HEK293 (cell line): ENCODE measurements at regions not wholly inside any gene's neighbourhood (a gene's known extent, or its start where the extent isn't known, plus 50 kb on each side); places are given as distances from the start of the nearest gene placed in this dataset.

Experiments used
- CTCF ChIA-PET: fragments of 350-600 bp; formaldehyde crosslinking; extraction: SDS; loops from one replicate; lab custom pipeline; 2021; ENCODE audit warnings: antibody characterized with exemption; lab: Yijun Ruan, JAX
- POLR2A ChIA-PET: fragments of 300-600 bp; formaldehyde crosslinking; extraction: SDS; loops from one replicate; lab custom pipeline; 2020; ENCODE audit warnings: antibody characterized with exemption, inconsistent platforms; lab: Yijun Ruan, JAX
- H3K27ac ChIP-seq: fragments of 200-500 bp; sonication (Bioruptor generic); 2 replicates; pipeline ENCODE4 v1.5.1; 2014; ENCODE audit warnings: low read depth, low read length, control low read depth, inconsistent platforms; ENCODE audit errors: extremely low read depth
- H3K36me3 ChIP-seq, 2 experiments: fragments of 200-500 bp in 1 of 2; sonication (Bioruptor generic) in 1 of 2; 1 replicate in 1 of 2; 2 replicates in 1 of 2; pipeline ENCODE4 v1.5.1; 2014 to 2017; ENCODE audit warnings: inconsistent platforms in 2 of 2, low read length in 2 of 2; ENCODE audit not compliant: control insufficient read depth in 2 of 2, insufficient read depth in 1 of 2
- H3K4me1 ChIP-seq: fragments of 200-500 bp; sonication (Bioruptor generic); 2 replicates; pipeline ENCODE4 v1.5.1; 2014; ENCODE audit warnings: mild to moderate bottlenecking, low read length, inconsistent platforms; ENCODE audit not compliant: control insufficient read depth, insufficient read depth
- H3K4me3 ChIP-seq: 2 replicates; pipeline ENCODE4 v1.5.1; 2011; ENCODE audit warnings: low read depth, mild to moderate bottlenecking, control low read depth, low read length, moderate library complexity
- H3K9me3 ChIP-seq: fragments of 200-500 bp; sonication (Bioruptor generic); 2 replicates; pipeline ENCODE4 v1.5.1; 2014; ENCODE audit warnings: low read depth, low read length, inconsistent platforms; ENCODE audit not compliant: control insufficient read depth, insufficient read depth
- GFI1B ChIP-seq: fragments of 450-650 bp; formaldehyde crosslinking; IDR thresholded peaks from 2 replicates; pipeline ENCODE4 v1.5.1; 2016; ENCODE audit warnings: missing biosample characterization, missing genetic modification characterization
- MYNN ChIP-seq: fragments of 450-650 bp; formaldehyde crosslinking; IDR thresholded peaks from 2 replicates; pipeline ENCODE4 v1.5.1; 2016; ENCODE audit warnings: missing biosample characterization, missing genetic modification characterization, borderline replicate concordance
- OVOL3 ChIP-seq: fragments of 450-650 bp; formaldehyde crosslinking; IDR thresholded peaks from 2 replicates; pipeline ENCODE4 v1.5.1; 2016; ENCODE audit warnings: missing biosample characterization, missing genetic modification characterization
- TRIM28 ChIP-seq: IDR thresholded peaks from 2 replicates; pipeline ENCODE4 v1.6.1; 2011; ENCODE audit warnings: low read length, control low read depth, borderline replicate concordance
- WT1 ChIP-seq: fragments of 450-650 bp; formaldehyde crosslinking; IDR thresholded peaks from 2 replicates; pipeline ENCODE4 v1.5.1; 2016; ENCODE audit warnings: missing biosample characterization, missing genetic modification characterization
- YY1 ChIP-seq: fragments of 450-650 bp; formaldehyde crosslinking; IDR thresholded peaks from 2 replicates; pipeline ENCODE4 v1.5.1; 2018; ENCODE audit warnings: missing biosample characterization, missing genetic modification characterization
- ZFP3 ChIP-seq: fragments of 450-650 bp; formaldehyde crosslinking; IDR thresholded peaks from 2 replicates; pipeline ENCODE4 v1.5.1; 2016; ENCODE audit warnings: low read depth, missing biosample characterization, missing genetic modification characterization
- ZNF132 ChIP-seq: fragments of 450-650 bp; formaldehyde crosslinking; IDR thresholded peaks from 2 replicates; pipeline ENCODE4 v1.5.1; 2017; ENCODE audit warnings: missing biosample characterization, missing genetic modification characterization, borderline replicate concordance
- ZNF140 ChIP-seq: fragments of 450-650 bp; formaldehyde crosslinking; IDR thresholded peaks from 2 replicates; pipeline ENCODE4 v1.5.1; 2016; ENCODE audit warnings: missing biosample characterization, missing genetic modification characterization
- ZNF155 ChIP-seq: fragments of 450-650 bp; formaldehyde crosslinking; IDR thresholded peaks from 2 replicates; pipeline ENCODE4 v1.5.1; 2016; ENCODE audit warnings: missing biosample characterization, missing genetic modification characterization
- ZNF157 ChIP-seq: fragments of 450-650 bp; formaldehyde crosslinking; IDR thresholded peaks from 2 replicates; pipeline ENCODE4 v1.5.1; 2016; ENCODE audit warnings: missing biosample characterization, missing genetic modification characterization
- ZNF202 ChIP-seq: fragments of 450-650 bp; formaldehyde crosslinking; IDR thresholded peaks from 2 replicates; pipeline ENCODE4 v1.5.1; 2016; ENCODE audit warnings: missing biosample characterization, missing genetic modification characterization, borderline replicate concordance
- ZNF23 ChIP-seq: fragments of 450-650 bp; formaldehyde crosslinking; IDR thresholded peaks from 2 replicates; pipeline ENCODE4 v1.5.1; 2016; ENCODE audit warnings: missing biosample characterization, missing genetic modification characterization, borderline replicate concordance
- ZNF239 ChIP-seq: fragments of 450-650 bp; formaldehyde crosslinking; IDR thresholded peaks from 2 replicates; pipeline ENCODE4 v1.5.1; 2016; ENCODE audit warnings: missing biosample characterization, missing genetic modification characterization
- ZNF404 ChIP-seq: fragments of 450-650 bp; formaldehyde crosslinking; IDR thresholded peaks from 2 replicates; pipeline ENCODE4 v1.5.1; 2017; ENCODE audit warnings: missing biosample characterization, missing genetic modification characterization
- ZNF596 ChIP-seq: fragments of 450-650 bp; IDR thresholded peaks from 2 replicates; pipeline ENCODE4 v1.5.0; 2018; ENCODE audit warnings: missing biosample characterization, mild to moderate bottlenecking, missing genetic modification characterization, moderate library complexity
- ZNF626 ChIP-seq: fragments of 450-650 bp; sonication (Bioruptor Pico); formaldehyde crosslinking; IDR thresholded peaks from 2 replicates; pipeline ENCODE4 v1.5.1; 2018; ENCODE audit warnings: missing biosample characterization, missing genetic modification characterization, inconsistent platforms
- ZNF664 ChIP-seq: fragments of 450-650 bp; formaldehyde crosslinking; IDR thresholded peaks from 2 replicates; pipeline ENCODE4 v1.5.1; 2016; ENCODE audit warnings: missing biosample characterization, missing genetic modification characterization
- TF ChIP-seq, protein P1 (sequence below): fragments of 450-650 bp; formaldehyde crosslinking; IDR thresholded peaks from 2 replicates; pipeline ENCODE4 v1.5.1; 2016; ENCODE audit warnings: missing biosample characterization, missing genetic modification characterization
- TF ChIP-seq, protein P2 (sequence below): fragments of 450-650 bp; formaldehyde crosslinking; IDR thresholded peaks from 2 replicates; pipeline ENCODE4 v1.5.1; 2016; ENCODE audit warnings: missing biosample characterization, missing genetic modification characterization, borderline replicate concordance
- TF ChIP-seq, protein P3 (sequence below): fragments of 450-650 bp; formaldehyde crosslinking; IDR thresholded peaks from 2 replicates; pipeline ENCODE4 v1.5.0; 2017; ENCODE audit warnings: missing biosample characterization, missing genetic modification characterization, borderline replicate concordance
- TF ChIP-seq, protein P4 (sequence below): fragments of 450-650 bp; formaldehyde crosslinking; IDR thresholded peaks from 2 replicates; pipeline ENCODE4 v1.5.1; 2016; ENCODE audit warnings: missing biosample characterization, missing genetic modification characterization
- TF ChIP-seq, protein P5 (sequence below): IDR thresholded peaks from 2 replicates; pipeline ENCODE4 v1.6.1; 2011; ENCODE audit warnings: mild to moderate bottlenecking, low read depth, low read length, borderline replicate concordance
- TF ChIP-seq, protein P6 (sequence below): fragments of 450-650 bp; formaldehyde crosslinking; IDR thresholded peaks from 2 replicates; pipeline ENCODE4 v1.5.1; 2016; ENCODE audit warnings: missing biosample characterization, missing genetic modification characterization
- TF ChIP-seq, protein P7 (sequence below): fragments of 450-650 bp; IDR thresholded peaks from 2 replicates; pipeline ENCODE4 v1.5.1; 2018; ENCODE audit warnings: missing biosample characterization, mild to moderate bottlenecking, missing genetic modification characterization

DNA sequence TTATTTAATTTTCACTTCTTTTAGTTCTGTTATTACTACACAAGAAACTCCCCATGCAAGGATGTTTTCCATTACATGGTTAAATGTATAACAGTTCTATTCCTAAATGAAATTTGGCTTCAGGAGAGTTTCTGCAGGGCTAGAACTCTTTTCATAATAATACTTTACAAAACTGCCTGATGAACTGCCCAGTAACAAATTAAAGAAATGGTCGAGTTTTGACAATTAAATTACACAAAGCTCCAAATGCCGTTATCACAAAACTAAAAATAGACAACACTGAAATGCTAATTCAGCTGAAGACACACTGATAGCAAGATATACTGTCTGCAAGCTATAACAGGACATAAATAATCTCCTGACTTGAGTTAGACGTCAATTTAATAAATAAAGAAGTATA is 435.2 kb upstream of the CCDC54 start:
- no peak overlapping the region for H3K4me3 ChIP-seq
- no peak for TF ChIP-seq ZNF132 (tag by site-specific recombination)
- no peak for TF ChIP-seq ZNF140 (tag by site-specific recombination)
- no peak for TF ChIP-seq ZNF664
- TF ChIP-seq OVOL3, result no peak
- no peak for TF ChIP-seq GFI1B (tag by site-specific recombination)
- TF ChIP-seq WT1 (tag by site-specific recombination), result no peak
- no peak for TF ChIP-seq ZNF157
- TF ChIP-seq MYNN, result no peak
- TF ChIP-seq, protein P1, sequence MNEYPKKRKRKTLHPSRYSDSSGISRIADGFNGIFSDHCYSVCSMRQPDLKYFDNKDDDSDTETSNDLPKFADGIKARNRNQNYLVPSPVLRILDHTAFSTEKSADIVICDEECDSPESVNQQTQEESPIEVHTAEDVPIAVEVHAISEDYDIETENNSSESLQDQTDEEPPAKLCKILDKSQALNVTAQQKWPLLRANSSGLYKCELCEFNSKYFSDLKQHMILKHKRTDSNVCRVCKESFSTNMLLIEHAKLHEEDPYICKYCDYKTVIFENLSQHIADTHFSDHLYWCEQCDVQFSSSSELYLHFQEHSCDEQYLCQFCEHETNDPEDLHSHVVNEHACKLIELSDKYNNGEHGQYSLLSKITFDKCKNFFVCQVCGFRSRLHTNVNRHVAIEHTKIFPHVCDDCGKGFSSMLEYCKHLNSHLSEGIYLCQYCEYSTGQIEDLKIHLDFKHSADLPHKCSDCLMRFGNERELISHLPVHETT (tag by site-specific recombination), result no peak
- no peak for TF ChIP-seq ZNF596 (tag by site-specific recombination)
- TF ChIP-seq, protein P2, sequence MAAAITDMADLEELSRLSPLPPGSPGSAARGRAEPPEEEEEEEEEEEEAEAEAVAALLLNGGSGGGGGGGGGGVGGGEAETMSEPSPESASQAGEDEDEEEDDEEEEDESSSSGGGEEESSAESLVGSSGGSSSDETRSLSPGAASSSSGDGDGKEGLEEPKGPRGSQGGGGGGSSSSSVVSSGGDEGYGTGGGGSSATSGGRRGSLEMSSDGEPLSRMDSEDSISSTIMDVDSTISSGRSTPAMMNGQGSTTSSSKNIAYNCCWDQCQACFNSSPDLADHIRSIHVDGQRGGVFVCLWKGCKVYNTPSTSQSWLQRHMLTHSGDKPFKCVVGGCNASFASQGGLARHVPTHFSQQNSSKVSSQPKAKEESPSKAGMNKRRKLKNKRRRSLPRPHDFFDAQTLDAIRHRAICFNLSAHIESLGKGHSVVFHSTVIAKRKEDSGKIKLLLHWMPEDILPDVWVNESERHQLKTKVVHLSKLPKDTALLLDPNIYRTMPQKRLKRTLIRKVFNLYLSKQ, result no peak
- no peak for TF ChIP-seq ZNF626 (tag by site-specific recombination)
- TF ChIP-seq ZNF202 (tag by site-specific recombination), result no peak
- TF ChIP-seq, protein P3, sequence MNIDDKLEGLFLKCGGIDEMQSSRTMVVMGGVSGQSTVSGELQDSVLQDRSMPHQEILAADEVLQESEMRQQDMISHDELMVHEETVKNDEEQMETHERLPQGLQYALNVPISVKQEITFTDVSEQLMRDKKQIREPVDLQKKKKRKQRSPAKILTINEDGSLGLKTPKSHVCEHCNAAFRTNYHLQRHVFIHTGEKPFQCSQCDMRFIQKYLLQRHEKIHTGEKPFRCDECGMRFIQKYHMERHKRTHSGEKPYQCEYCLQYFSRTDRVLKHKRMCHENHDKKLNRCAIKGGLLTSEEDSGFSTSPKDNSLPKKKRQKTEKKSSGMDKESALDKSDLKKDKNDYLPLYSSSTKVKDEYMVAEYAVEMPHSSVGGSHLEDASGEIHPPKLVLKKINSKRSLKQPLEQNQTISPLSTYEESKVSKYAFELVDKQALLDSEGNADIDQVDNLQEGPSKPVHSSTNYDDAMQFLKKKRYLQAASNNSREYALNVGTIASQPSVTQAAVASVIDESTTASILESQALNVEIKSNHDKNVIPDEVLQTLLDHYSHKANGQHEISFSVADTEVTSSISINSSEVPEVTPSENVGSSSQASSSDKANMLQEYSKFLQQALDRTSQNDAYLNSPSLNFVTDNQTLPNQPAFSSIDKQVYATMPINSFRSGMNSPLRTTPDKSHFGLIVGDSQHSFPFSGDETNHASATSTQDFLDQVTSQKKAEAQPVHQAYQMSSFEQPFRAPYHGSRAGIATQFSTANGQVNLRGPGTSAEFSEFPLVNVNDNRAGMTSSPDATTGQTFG (tag by site-specific recombination), result no peak
- no peak for TF ChIP-seq YY1
- no peak for TF ChIP-seq ZFP3
- TF ChIP-seq ZNF404 (tag by site-specific recombination), result no peak
- H3K27ac ChIP-seq, result no peak overlapping the region
- H3K4me1 ChIP-seq, result no peaks in the 10 kb centered on the region
- H3K36me3 ChIP-seq, result no peaks in the 10 kb centered on the region
- POLR2A ChIA-PET, result no interaction called here
- no peaks in the 10 kb centered on the region for H3K9me3 ChIP-seq
- CTCF ChIA-PET, result no interaction called here

DNA sequence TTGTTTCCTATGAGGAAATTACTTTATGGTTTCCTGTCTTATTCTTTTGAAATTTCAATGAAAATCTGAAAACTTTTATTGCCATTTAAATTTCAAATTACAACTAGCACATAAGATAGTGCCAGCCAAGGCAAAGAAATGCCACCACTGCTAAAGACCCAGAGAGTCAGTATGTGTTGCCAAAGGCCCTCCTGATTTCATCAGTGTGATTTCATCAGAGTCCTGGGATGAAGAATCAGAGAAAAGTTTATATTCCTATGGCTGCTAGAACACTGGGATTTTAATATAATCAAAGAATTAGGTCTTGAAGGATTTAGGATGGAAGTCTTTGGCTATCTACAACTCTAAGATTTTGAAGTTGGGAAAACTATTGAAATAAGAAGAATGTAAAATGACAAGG is 434.2 kb upstream of the CCDC54 start:
- Histone ChIP-seq H3K4me3 (no peak overlapping the region), H3K4me1 (no peaks in the 10 kb centered on the region), H3K36me3 (no peaks in the 10 kb centered on the region), H3K9me3 (no peaks in the 10 kb centered on the region), H3K27ac (no peak overlapping the region)
- CTCF ChIA-PET, result no interaction called here
- POLR2A ChIA-PET, result no interaction called here
- TF ChIP-seq, protein P4, sequence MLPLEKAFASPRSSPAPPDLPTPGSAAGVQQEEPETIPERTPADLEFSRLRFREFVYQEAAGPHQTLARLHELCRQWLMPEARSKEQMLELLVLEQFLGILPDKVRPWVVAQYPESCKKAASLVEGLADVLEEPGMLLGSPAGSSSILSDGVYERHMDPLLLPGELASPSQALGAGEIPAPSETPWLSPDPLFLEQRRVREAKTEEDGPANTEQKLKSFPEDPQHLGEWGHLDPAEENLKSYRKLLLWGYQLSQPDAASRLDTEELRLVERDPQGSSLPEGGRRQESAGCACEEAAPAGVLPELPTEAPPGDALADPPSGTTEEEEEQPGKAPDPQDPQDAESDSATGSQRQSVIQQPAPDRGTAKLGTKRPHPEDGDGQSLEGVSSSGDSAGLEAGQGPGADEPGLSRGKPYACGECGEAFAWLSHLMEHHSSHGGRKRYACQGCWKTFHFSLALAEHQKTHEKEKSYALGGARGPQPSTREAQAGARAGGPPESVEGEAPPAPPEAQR, result no peak
- TF ChIP-seq ZNF155 (tag by site-specific recombination), result no peak
- TF ChIP-seq ZNF239 (tag by site-specific recombination), result no peak
- TF ChIP-seq TRIM28, result no peak
- TF ChIP-seq, protein P5, sequence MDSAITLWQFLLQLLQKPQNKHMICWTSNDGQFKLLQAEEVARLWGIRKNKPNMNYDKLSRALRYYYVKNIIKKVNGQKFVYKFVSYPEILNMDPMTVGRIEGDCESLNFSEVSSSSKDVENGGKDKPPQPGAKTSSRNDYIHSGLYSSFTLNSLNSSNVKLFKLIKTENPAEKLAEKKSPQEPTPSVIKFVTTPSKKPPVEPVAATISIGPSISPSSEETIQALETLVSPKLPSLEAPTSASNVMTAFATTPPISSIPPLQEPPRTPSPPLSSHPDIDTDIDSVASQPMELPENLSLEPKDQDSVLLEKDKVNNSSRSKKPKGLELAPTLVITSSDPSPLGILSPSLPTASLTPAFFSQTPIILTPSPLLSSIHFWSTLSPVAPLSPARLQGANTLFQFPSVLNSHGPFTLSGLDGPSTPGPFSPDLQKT, result no peak
- TF ChIP-seq, protein P6, sequence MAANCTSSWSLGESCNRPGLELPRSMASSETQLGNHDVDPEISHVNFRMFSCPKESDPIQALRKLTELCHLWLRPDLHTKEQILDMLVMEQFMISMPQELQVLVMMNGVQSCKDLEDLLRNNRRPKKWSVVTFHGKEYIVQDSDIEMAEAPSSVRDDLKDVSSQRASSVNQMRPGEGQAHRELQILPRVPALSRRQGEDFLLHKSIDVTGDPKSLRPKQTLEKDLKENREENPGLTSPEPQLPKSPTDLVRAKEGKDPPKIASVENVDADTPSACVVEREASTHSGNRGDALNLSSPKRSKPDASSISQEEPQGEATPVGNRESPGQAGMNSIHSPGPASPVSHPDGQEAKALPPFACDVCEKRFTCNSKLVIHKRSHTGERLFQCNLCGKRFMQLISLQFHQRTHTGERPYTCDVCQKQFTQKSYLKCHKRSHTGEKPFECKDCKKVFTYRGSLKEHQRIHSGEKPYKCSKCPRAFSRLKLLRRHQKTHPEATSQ, result no peak
- TF ChIP-seq, protein P7, sequence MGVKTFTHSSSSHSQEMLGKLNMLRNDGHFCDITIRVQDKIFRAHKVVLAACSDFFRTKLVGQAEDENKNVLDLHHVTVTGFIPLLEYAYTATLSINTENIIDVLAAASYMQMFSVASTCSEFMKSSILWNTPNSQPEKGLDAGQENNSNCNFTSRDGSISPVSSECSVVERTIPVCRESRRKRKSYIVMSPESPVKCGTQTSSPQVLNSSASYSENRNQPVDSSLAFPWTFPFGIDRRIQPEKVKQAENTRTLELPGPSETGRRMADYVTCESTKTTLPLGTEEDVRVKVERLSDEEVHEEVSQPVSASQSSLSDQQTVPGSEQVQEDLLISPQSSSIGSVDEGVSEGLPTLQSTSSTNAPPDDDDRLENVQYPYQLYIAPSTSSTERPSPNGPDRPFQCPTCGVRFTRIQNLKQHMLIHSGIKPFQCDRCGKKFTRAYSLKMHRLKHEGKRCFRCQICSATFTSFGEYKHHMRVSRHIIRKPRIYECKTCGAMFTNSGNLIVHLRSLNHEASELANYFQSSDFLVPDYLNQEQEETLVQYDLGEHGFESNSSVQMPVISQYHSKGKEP, result no peak
- TF ChIP-seq ZNF23 (tag by site-specific recombination), result no peak
- TF ChIP-seq, protein P2, result no peak
